ENCODE measurements at regions not wholly inside any gene's neighbourhood (a gene's known extent, or its start where the extent isn't known, plus 50 kb on each side); places are given as distances from the start of the nearest gene placed in this dataset.
"Not testable (repeated sequence)": the region's sequence is repeated elsewhere in the genome, so short reads cannot be mapped to it uniquely, and the experiment has no call there.

- DNase-seq (no peak), ATAC-seq (no peak)
- intact Hi-C loops (cut with DNase I): no loop called here
These were observed 99.5 kb upstream of the OSBPL11 start for GRCh38 chr3:125694761-125695294.

DNA sequence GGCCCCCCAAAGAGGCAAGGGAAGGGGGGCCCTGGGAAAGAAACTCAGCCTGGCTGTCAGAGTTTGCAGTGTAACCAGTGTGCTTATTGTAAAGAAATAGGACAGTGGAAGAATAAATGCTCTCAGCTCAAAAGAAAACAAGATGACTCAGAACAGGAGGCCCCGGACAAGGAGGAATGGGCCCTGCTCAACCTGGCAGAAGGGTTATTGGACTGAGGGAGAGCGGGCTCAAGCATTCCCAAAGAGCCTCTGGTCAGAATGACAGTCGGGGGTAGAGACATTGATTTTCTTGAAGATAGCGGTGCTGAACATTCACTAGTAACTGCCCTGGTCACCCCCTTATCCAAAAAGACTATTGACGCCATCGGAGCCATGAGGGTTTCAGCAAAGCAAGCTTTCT, 100.4 kb upstream of the OSBPL11 start:
- intact Hi-C loops (cut with DNase I): no loop called here
- ATAC-seq: no peak
- no peak for DNase-seq

GRCh38 chr3:125697126-125697525, 101.8 kb upstream of the OSBPL11 start:
- DNase-seq; intact Hi-C loops (cut with DNase I); ATAC-seq: not testable (repeated sequence)

DNA sequence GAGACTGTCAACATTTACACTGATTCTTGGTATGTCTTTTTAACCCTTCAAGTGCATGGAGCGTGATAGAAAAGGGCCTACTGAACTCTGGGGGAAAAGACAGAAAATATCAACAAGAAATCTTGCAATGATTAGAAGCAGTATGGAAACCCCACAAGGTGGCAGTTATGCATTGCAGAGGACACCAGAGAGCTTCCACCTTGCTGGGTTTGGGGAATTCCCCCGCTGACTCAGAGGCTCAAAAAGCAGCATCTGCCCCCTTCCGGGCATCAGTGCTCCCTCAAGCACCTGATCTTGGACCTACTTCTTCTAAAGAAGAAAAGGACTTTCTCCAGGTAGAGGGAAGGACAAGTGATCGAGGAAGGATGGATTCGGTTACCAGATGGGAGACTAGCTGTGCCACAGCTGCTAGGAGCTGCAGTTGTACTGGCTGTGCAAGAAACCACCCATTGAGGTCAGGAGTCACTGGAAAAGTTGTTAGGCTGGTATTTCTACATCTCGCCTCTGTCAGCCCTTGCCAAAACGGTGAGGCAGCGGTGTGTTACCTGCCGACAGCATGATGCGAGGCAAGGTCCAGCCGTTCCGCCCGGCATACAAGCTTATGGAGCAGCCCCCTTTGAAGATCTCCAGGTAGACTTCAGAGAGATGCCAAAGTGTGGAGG, 102.8 kb upstream of the OSBPL11 start:
- intact Hi-C loops (cut with DNase I); ATAC-seq; DNase-seq: not testable (repeated sequence)

DNA sequence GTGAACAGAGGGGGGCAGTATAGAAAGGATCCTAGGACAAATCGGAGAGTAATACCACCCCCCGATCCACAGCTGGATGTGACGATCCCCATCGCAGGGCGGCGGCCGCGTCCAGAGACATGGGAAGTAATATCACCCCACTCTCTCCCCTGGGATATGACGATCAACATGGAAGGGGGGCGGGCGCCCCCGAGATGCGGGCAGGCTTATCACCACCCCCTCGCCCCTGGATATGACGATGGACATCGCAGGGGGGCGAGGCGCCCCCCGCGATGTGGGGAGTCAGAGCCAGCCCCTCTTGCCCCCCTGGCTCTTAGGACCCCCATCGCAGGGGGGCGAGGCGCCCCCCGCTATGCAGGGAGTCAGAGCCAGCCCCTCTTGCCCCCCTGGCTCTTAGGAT, 120.4 kb upstream of the OSBPL11 start:
- intact Hi-C loops (cut with DNase I): no loop called here

DNA sequence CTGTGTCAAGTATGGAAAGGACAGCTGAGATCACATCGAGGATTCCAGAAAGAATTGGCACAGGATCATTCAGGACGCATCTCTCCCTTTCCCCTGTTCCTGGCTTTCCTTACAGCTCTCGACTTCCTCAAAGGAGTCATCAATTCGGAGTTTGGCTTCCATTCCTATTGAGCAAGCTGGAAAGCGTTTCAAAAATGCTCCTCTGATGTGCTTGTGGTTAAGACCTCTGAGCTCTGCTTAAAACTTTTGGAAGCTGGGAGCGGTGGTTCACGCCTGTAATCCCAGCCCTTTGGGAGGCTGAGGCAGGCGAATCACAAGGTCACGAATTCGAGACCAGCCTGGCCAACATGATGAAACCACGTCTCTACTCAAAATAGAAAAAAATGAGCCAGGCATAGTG, 136.9 kb upstream of the OSBPL11 start:
- intact Hi-C loops (cut with DNase I); ATAC-seq: not testable (repeated sequence)

More for the DNA sequence above, 120.4 kb upstream of the OSBPL11 start:
- DNase-seq: no peak
- ATAC-seq: no peak

GRCh38 chr3:125741991-125742718, 146.9 kb upstream of the OSBPL11 start:
- DNase-seq; ATAC-seq; intact Hi-C loops (cut with DNase I): not testable (repeated sequence)

More for the DNA sequence above, 136.9 kb upstream of the OSBPL11 start:
- DNase-seq: not testable (repeated sequence)

DNA sequence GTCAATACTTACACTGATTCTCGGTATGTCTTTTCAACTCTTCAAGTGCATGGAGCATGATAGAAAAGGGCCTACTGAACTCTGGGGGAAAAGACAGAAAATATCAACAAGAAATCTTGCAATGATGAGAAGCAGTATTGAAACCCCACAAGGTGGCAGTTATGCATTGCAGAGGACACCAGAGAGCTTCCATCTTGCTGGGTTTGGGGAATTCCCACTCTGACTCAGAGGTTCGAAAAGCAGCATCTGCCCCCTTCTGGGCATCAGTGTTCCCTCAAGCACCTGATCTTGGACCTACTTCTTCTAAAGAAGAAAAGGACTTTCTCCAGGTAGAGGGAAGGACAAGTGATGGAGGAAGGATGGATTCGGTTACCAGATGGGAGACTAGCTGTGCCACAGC, 147.5 kb upstream of the OSBPL11 start:
- ATAC-seq; DNase-seq; intact Hi-C loops (cut with DNase I): not testable (repeated sequence)

DNA sequence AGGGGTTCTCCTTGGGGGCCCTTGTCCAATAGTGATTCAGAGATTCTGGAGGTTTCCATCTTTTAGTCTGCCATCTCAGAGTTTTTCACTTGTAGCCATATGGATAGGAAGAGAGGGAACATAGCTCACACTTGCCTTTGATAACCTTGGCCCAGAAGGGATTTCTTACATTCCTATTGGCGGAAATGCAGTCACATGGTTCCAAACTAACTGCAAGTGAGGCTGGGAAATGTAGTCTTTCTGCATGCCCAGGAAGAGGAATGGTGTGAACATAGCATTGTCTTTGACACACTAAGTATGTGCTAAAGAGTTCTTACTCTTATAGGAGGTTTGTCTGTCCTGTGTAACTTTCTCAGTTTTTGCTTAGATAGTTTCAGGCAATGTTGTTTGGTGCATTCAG, 161.8 kb upstream of the OSBPL11 start:
- intact Hi-C loops (cut with DNase I); ATAC-seq; DNase-seq: not testable (repeated sequence)

DNA sequence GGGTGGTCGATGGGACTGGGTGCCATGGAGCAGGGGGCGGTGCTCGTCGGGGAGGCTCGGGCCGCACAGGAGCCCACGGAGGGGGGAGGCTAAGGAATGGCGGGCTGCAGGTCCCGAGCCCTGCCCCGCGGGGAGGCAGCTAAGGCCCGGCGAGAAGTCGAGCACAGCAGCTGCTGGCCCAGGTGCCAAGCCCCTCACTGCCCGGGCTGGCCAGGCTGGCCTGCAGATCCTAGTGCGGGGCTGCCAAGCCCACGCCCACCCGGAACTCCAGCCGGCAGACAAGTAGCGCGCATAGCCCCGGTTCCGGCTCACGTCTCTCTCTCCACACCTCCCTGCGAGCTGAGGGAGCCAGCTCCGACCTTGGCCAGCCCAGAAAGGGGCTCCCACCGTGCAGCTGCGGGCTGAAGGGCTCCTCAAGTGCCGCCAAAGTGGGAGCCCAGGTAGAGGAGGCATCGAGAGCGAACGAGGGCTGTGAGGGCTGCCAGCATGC, 163.4 kb upstream of the OSBPL11 start:
- ATAC-seq; intact Hi-C loops (cut with DNase I); DNase-seq: not testable (repeated sequence)

- not testable (repeated sequence) for DNase-seq, ATAC-seq
- intact Hi-C loops (cut with DNase I): loop anchor here in 1 of 2 donors (10.0 kb wide), 1 partner anchor 172 kb away; no protein-coding TSS in a partner anchor
These were observed 167.3 kb upstream of the OSBPL11 start for GRCh38 chr3:125762601-125763000.

GRCh38 chr3:125766285-125766826, 171.1 kb upstream of the OSBPL11 start:
- DNase-seq: peak; percentile 60
- ATAC-seq: not testable (repeated sequence)
- intact Hi-C loops (cut with DNase I): loop anchor here in 1 of 2 donors (10.0 kb wide), 1 partner anchor 168 kb away; no protein-coding TSS in a partner anchor

- intact Hi-C loops (cut with DNase I): loop anchor here in 1 of 2 donors (10.0 kb wide), 1 partner anchor 168 kb away; no protein-coding TSS in a partner anchor
- not testable (repeated sequence) for DNase-seq, ATAC-seq
These were observed 171.6 kb upstream of the OSBPL11 start for GRCh38 chr3:125766931-125767330.

DNA sequence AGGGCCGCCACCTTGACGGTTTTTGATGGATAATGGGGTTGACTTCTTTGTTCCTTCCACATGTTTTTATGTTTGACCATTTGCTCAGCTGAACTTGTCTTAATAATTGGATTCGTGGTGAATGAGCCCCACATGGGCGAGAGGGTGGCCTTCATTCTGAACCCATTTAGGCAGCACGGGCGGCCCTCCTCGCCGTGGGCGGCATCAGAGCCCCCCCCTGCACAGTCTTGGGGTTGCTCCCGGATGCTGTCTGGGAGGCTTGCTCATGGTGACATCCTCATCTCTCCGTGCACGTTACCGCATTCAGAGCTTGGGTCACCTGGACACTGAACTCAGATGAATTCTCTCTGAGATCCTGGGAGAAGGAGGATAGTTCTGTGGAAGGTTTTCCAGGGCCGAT, 172.3 kb upstream of the OSBPL11 start:
- ATAC-seq (no peak), DNase-seq (no peak)
- intact Hi-C loops (cut with DNase I): loop anchor here in 1 of 2 donors (10.0 kb wide), 1 partner anchor 167 kb away; no protein-coding TSS in a partner anchor

GRCh38 chr3:125768821-125769220, 173.5 kb upstream of the OSBPL11 start:
- DNase-seq, ATAC-seq: not testable (repeated sequence)

GRCh38 chr3:125771506-125771905, 176.2 kb upstream of the OSBPL11 start:
- DNase-seq; intact Hi-C loops (cut with DNase I); ATAC-seq: not testable (repeated sequence)

More at GRCh38 chr3:125768821-125769220, 173.5 kb upstream of the OSBPL11 start:
- intact Hi-C loops (cut with DNase I): loop anchor here in 1 of 2 donors (10.0 kb wide), 1 partner anchor 166 kb away; no protein-coding TSS in a partner anchor

- intact Hi-C loops (cut with DNase I); ATAC-seq; DNase-seq: not testable (repeated sequence)
These were observed 179.2 kb upstream of the OSBPL11 start for GRCh38 chr3:125774433-125775034.

GRCh38 chr3:125775106-125775505, 179.8 kb upstream of the OSBPL11 start:
- intact Hi-C loops (cut with DNase I); ATAC-seq; DNase-seq: not testable (repeated sequence)
